ENCODE measurements at regions not wholly inside any gene's neighbourhood (a gene's known extent, or its start where the extent isn't known, plus 50 kb on each side); places are given as distances from the start of the nearest gene placed in this dataset.

DNA sequence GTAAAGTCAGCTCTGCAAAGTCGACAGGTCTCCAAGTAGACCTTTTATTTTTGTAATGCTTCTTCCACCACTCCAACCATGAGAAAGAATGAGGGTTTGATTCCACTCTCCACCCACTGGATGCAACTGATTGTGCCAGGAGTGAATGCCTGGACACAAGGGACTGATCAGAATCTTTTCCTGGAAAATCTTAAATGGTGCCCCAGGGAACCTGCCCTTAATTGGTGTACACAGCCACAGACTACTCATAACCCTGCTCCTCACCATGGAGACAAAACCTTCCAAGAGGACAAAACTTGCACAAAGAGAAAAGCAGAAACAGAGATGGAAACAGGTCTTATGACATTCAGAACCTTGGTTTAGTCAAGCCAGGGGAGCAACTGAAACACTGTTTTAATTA, 208.6 kb upstream of the BRINP1 start (continued):
- TF ChIP-seq HMGXB4 (CRISPR knock-in tag; IDR thresholded peaks at IDR 0.05) (no peak), NR2C2 (CRISPR knock-in tag; IDR thresholded peaks at IDR 0.05) (no peak), RORB (CRISPR knock-in tag; IDR thresholded peaks at IDR 0.05) (no peak), ERG (CRISPR knock-in tag; IDR thresholded peaks at IDR 0.05) (no peak), KAT7 (CRISPR knock-in tag; IDR thresholded peaks at IDR 0.05; ENCODE audit: borderline replicate concordance) (no peak)

- H3K4me1 Mint-ChIP-seq, result peaks cover 16% of the 10 kb centered on the region
- no peak overlapping the region for H3K4me3 Mint-ChIP-seq
- DNase-seq (ENCODE audit: low spot score) (no peak), ATAC-seq (no peak)
- H3K9me3 Mint-ChIP-seq, result no peaks in the 10 kb centered on the region
- no peaks in the 10 kb centered on the region for H3K36me3 Mint-ChIP-seq
- TF ChIP-seq, protein P1, sequence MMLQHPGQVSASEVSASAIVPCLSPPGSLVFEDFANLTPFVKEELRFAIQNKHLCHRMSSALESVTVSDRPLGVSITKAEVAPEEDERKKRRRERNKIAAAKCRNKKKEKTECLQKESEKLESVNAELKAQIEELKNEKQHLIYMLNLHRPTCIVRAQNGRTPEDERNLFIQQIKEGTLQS (CRISPR knock-in tag; conservative IDR thresholded peaks at IDR 0.05), result no peak
- TF ChIP-seq ATF6 (CRISPR knock-in tag; IDR thresholded peaks at IDR 0.05), result no peak
- no peak for TF ChIP-seq SMAD4 (CRISPR knock-in tag; IDR thresholded peaks at IDR 0.05)
- TF ChIP-seq FOXJ3 (CRISPR knock-in tag; IDR thresholded peaks at IDR 0.05; ENCODE audit: borderline replicate concordance), result no peak
- TF ChIP-seq ETV6 (CRISPR knock-in tag; IDR thresholded peaks at IDR 0.05), result no peak
- TF ChIP-seq, protein P2, sequence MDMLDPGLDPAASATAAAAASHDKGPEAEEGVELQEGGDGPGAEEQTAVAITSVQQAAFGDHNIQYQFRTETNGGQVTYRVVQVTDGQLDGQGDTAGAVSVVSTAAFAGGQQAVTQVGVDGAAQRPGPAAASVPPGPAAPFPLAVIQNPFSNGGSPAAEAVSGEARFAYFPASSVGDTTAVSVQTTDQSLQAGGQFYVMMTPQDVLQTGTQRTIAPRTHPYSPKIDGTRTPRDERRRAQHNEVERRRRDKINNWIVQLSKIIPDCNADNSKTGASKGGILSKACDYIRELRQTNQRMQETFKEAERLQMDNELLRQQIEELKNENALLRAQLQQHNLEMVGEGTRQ (CRISPR knock-in tag; IDR thresholded peaks at IDR 0.05), result no peak
- TF ChIP-seq ZNF396 (CRISPR knock-in tag; IDR thresholded peaks at IDR 0.05; ENCODE audit: borderline replicate concordance), result no peak
- TF ChIP-seq GRHL2 (CRISPR knock-in tag; IDR thresholded peaks at IDR 0.05; ENCODE audit: insufficient replicate concordance, severe bottlenecking), result no peak
- no peak for TF ChIP-seq KAT7 (CRISPR knock-in tag; IDR thresholded peaks at IDR 0.05; ENCODE audit: borderline replicate concordance)
- no peak for TF ChIP-seq ATF1 (CRISPR knock-in tag; IDR thresholded peaks at IDR 0.05)
- ChIA-PET POLR2A (no interaction called here), CTCF (interaction anchor here (0.6 kb wide), 1 partner anchor 116 kb away, joined by 3 read pairs; no protein-coding TSS in a partner anchor)
- peaks cover 3% of the 10 kb centered on the region; the same call in 1 of the 2 replicates for H3K27me3 Mint-ChIP-seq (ENCODE audit: low read depth)
- H3K27ac Mint-ChIP-seq, result no peak overlapping the region
Observed at GRCh38 chr9:119559986-119560385, 190.8 kb upstream of the BRINP1 start.

DNA sequence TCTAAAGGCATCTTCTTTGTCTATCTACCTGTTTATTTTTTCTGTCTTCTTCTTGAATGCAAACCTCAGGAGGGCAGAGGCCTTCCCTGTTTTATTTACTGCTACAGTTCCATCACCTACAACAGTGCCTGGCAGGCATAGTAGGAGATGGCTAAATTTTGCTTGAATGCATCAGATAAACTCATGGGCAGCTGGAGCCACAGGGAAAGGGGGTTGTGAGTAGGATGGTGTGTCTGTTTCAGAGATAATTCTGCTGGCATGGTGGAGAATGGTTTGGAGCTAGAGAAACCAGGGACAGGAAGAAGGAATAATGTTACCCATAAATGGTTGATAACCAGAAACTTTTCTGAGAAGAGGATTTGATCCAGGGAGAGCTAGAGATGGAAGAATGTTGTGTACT, 189.8 kb upstream of the BRINP1 start:
- ATAC-seq, result no peak
- ChIA-PET POLR2A (no interaction called here), CTCF (no interaction called here)
- TF ChIP-seq, protein P3, sequence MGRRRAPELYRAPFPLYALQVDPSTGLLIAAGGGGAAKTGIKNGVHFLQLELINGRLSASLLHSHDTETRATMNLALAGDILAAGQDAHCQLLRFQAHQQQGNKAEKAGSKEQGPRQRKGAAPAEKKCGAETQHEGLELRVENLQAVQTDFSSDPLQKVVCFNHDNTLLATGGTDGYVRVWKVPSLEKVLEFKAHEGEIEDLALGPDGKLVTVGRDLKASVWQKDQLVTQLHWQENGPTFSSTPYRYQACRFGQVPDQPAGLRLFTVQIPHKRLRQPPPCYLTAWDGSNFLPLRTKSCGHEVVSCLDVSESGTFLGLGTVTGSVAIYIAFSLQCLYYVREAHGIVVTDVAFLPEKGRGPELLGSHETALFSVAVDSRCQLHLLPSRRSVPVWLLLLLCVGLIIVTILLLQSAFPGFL (CRISPR knock-in tag; IDR thresholded peaks at IDR 0.05; ENCODE audit: borderline replicate concordance), result no peak
- TF ChIP-seq NFATC4 (CRISPR knock-in tag; IDR thresholded peaks at IDR 0.05), result no peak
- no peak for TF ChIP-seq GRHL2 (CRISPR knock-in tag; IDR thresholded peaks at IDR 0.05; ENCODE audit: insufficient replicate concordance, severe bottlenecking)
- no peak for TF ChIP-seq ZMAT4 (CRISPR knock-in tag; IDR thresholded peaks at IDR 0.05)
- no peak for TF ChIP-seq ATF6 (CRISPR knock-in tag; IDR thresholded peaks at IDR 0.05)
- no peak for TF ChIP-seq ZNF121 (CRISPR knock-in tag; IDR thresholded peaks at IDR 0.05)
- no peak for TF ChIP-seq NR2C2 (CRISPR knock-in tag; IDR thresholded peaks at IDR 0.05)
- no peak for TF ChIP-seq OVOL2 (CRISPR knock-in tag; IDR thresholded peaks at IDR 0.05; ENCODE audit: borderline replicate concordance)
- TF ChIP-seq MAX (CRISPR knock-in tag; IDR thresholded peaks at IDR 0.05), result no peak
- TF ChIP-seq HMGA2 (CRISPR knock-in tag; IDR thresholded peaks at IDR 0.05), result no peak
- no peak for TF ChIP-seq FOXP1 (CRISPR knock-in tag; IDR thresholded peaks at IDR 0.05; ENCODE audit: borderline replicate concordance)

More for the DNA sequence above, 189.8 kb upstream of the BRINP1 start:
- Mint-ChIP-seq H3K4me3 (no peak overlapping the region), H3K36me3 (no peaks in the 10 kb centered on the region), H3K27ac (no peak overlapping the region), H3K27me3 (ENCODE audit: low read depth) (peaks cover 3% of the 10 kb centered on the region; the same call in 1 of the 2 replicates), H3K4me1 (peaks cover 16% of the 10 kb centered on the region), H3K9me3 (no peaks in the 10 kb centered on the region)
- DNase-seq (ENCODE audit: low spot score), result no peak
